GM23338 (cell line): ENCODE measurements at regions not wholly inside any gene's neighbourhood (a gene's known extent, or its start where the extent isn't known, plus 50 kb on each side); places are given as distances from the start of the nearest gene placed in this dataset.

Source experiments
- ATAC-seq: fragments of 200-7000 bp; cut with Tn5 transposase; 3 replicates; pipeline ENCODE4 v1.9.1; 2020
- DNase-seq: peaks from one replicate; pipeline ENCODE4 v3.0.0-alpha.2; 2015; ENCODE audit warnings: low spot score
- H2AFZ ChIP-seq: fragments of 200-600 bp; sonication (generic); 2 replicates; pipeline ENCODE4 v1.8.0; 2016; ENCODE audit warnings: antibody characterized with exemption, mild to moderate bottlenecking, moderate library complexity
- H3F3A ChIP-seq: fragments of 200-600 bp; sonication (generic); replicated peaks from 2 replicates; pipeline ENCODE4 v1.8.0; 2017; ENCODE audit warnings: antibody characterized with exemption, mixed run types, low read depth
- H3K27ac ChIP-seq: fragments of 200-600 bp; sonication (generic); 2 replicates; pipeline ENCODE4 v1.6.1; 2016; ENCODE audit warnings: low read depth
- H3K27me3 ChIP-seq: fragments of 200-600 bp; sonication (generic); 2 replicates; pipeline ENCODE4 v1.8.0; 2016; ENCODE audit warnings: mild to moderate bottlenecking, mixed run types, moderate library complexity; ENCODE audit not compliant: insufficient read depth
- H3K36me3 ChIP-seq: fragments of 200-600 bp; sonication (generic); 2 replicates; pipeline ENCODE4 v1.8.0; 2016; ENCODE audit warnings: mild to moderate bottlenecking; ENCODE audit not compliant: insufficient read depth
- H3K4me1 ChIP-seq: fragments of 200-600 bp; sonication (generic); 2 replicates; pipeline ENCODE4 v1.8.0; 2016; ENCODE audit warnings: mild to moderate bottlenecking, moderate library complexity; ENCODE audit not compliant: insufficient read depth
- H3K4me2 ChIP-seq: fragments of 200-600 bp; sonication (generic); 2 replicates; pipeline ENCODE4 v1.7.1; 2017; ENCODE audit warnings: mixed run types
- H3K4me3 ChIP-seq: fragments of 200-600 bp; sonication (generic); 2 replicates; pipeline ENCODE4 v1.6.1; 2016; ENCODE audit warnings: mixed run types
- H3K79me2 ChIP-seq: fragments of 200-600 bp; sonication (generic); replicated peaks from 2 replicates; pipeline ENCODE4 v1.8.0; 2017; ENCODE audit warnings: mild to moderate bottlenecking; ENCODE audit not compliant: insufficient read depth
- H3K9me2 ChIP-seq: fragments of 200-600 bp; sonication (generic); 2 replicates; pipeline ENCODE4 v1.8.0; 2017; ENCODE audit not compliant: insufficient read depth
- H4K20me1 ChIP-seq: fragments of 200-600 bp; sonication (generic); replicated peaks from 2 replicates; pipeline ENCODE4 v1.8.0; 2017; ENCODE audit warnings: mild to moderate bottlenecking; ENCODE audit not compliant: insufficient read depth
- H3K27ac Mint-ChIP-seq: 2 replicates; pipeline ENCODE4 v1.8.0; 2020; ENCODE audit warnings: inconsistent platforms, mild to moderate bottlenecking, moderate library complexity, mixed read lengths
- H3K27me3 Mint-ChIP-seq: 3 replicates; pipeline ENCODE4 v1.8.0; 2022; ENCODE audit warnings: low read depth, mild to moderate bottlenecking, moderate library complexity, mixed read lengths, inconsistent platforms; ENCODE audit not compliant: insufficient read depth, poor library complexity
- H3K36me3 Mint-ChIP-seq: 3 replicates; pipeline ENCODE4 v1.8.0; 2021; ENCODE audit warnings: low read depth, mild to moderate bottlenecking, inconsistent platforms, moderate library complexity, mixed read lengths
- H3K4me1 Mint-ChIP-seq: 3 replicates; pipeline ENCODE4 v1.8.0; 2020; ENCODE audit warnings: mild to moderate bottlenecking, inconsistent platforms, mixed read lengths
- H3K4me3 Mint-ChIP-seq: 3 replicates; pipeline ENCODE4 v1.8.0; 2021; ENCODE audit warnings: moderate library complexity, mild to moderate bottlenecking, inconsistent platforms, mixed read lengths
- H3K9me3 Mint-ChIP-seq: 3 replicates; pipeline ENCODE4 v1.8.0; 2020; ENCODE audit warnings: moderate library complexity, mild to moderate bottlenecking, inconsistent platforms, mixed read lengths
- CREB1 ChIP-seq: fragments of 250-450 bp; sonication (Bioruptor Pico); IDR thresholded peaks from 2 replicates; pipeline ENCODE4 v1.5.0; 2020; ENCODE audit warnings: low read depth, mild to moderate bottlenecking, moderate library complexity
- ETS1 ChIP-seq: IDR thresholded peaks from 2 replicates; pipeline ENCODE4 v1.6.1; 2016; ENCODE audit warnings: antibody characterized with exemption
- JUNB ChIP-seq: IDR thresholded peaks from one replicate; pipeline ENCODE4 v1.6.1; 2016; ENCODE audit warnings: antibody characterized with exemption; ENCODE audit not compliant: unreplicated experiment
- NANOG ChIP-seq: IDR thresholded peaks from 2 replicates; pipeline ENCODE4 v1.6.1; 2016; ENCODE audit warnings: antibody characterized with exemption, borderline replicate concordance
- REST ChIP-seq: IDR thresholded peaks from one replicate; pipeline ENCODE4 v1.6.1; 2018; ENCODE audit warnings: antibody characterized with exemption; ENCODE audit not compliant: unreplicated experiment
- STAT1 ChIP-seq: IDR thresholded peaks from one replicate; pipeline ENCODE4 v1.6.1; 2016; ENCODE audit warnings: antibody characterized with exemption; ENCODE audit not compliant: unreplicated experiment
- ZNF114 ChIP-seq: fragments of 250-450 bp; sonication (Bioruptor Pico); IDR thresholded peaks from 2 replicates; pipeline ENCODE4 v1.5.0; 2020; ENCODE audit warnings: mild to moderate bottlenecking, moderate library complexity
- ZNF462 ChIP-seq: fragments of 250-450 bp; sonication (Bioruptor Pico); IDR thresholded peaks from 2 replicates; pipeline ENCODE4 v1.5.0; 2020; ENCODE audit warnings: mild to moderate bottlenecking, moderate library complexity

GRCh38 chr22:27538666-27539065 lies 262.9 kb downstream of the MN1 start (continued):
- no peak for TF ChIP-seq REST
- no peak for TF ChIP-seq CREB1 (CRISPR knock-in tag)
- TF ChIP-seq STAT1 = no peak
- no peak for TF ChIP-seq JUNB

GRCh38 chr22:27540247-27540646 lies 261.3 kb downstream of the MN1 start:
- H3K4me1 Mint-ChIP-seq = peaks cover 45% of the 10 kb centered on the region
- H3K9me3 Mint-ChIP-seq = no peaks in the 10 kb centered on the region
- no peaks in the 10 kb centered on the region for H3K36me3 Mint-ChIP-seq
- H3K4me3 Mint-ChIP-seq = no peak overlapping the region
- ATAC-seq (peak; percentile 60), DNase-seq (no peak)
- H4K20me1 ChIP-seq = no peaks in the 10 kb centered on the region
- no peaks in the 10 kb centered on the region for H3K36me3 ChIP-seq
- TF ChIP-seq STAT1 (no peak), ZNF114 (CRISPR knock-in tag) (no peak), ZNF462 (no peak), REST (no peak), ETS1 (no peak), NANOG (no peak)
- H3K4me3 ChIP-seq = no peak overlapping the region
- no peaks in the 10 kb centered on the region for H3K9me2 ChIP-seq
- H2AFZ ChIP-seq = no peak overlapping the region
- no peak overlapping the region for H3K27ac ChIP-seq
- H3K4me2 ChIP-seq = no peak overlapping the region
- 0 out of 2 replicates have a peak, but pooled peaks cover 3% of the 10 kb centered on the region for H3F3A ChIP-seq
- H3K27me3 Mint-ChIP-seq = peaks cover 6% of the 10 kb centered on the region
- H3K4me1 ChIP-seq = peaks cover 14% of the 10 kb centered on the region; the same call in 1 of the 2 replicates
- no peaks in the 10 kb centered on the region for H3K27me3 ChIP-seq
- H3K27ac Mint-ChIP-seq = no peak overlapping the region
- no peaks in the 10 kb centered on the region for H3K79me2 ChIP-seq
